Endothelial cell of umbilical vein (primary cell): ENCODE measurements at regions not wholly inside any gene's neighbourhood (a gene's known extent, or its start where the extent isn't known, plus 50 kb on each side); places are given as distances from the start of the nearest gene placed in this dataset.

ENCODE experiments used
- CTCF ChIP-seq, 2 donors: IDR thresholded peaks; 1 replicate in 1 of 2; 2 replicates in 1 of 2; pipeline ENCODE4 v1.5.1; 2011; ENCODE audit warnings: low read length in 2 of 2, mild to moderate bottlenecking in 2 of 2, moderate library complexity in 2 of 2, control low read depth in 1 of 2, inconsistent platforms in 1 of 2, low read depth in 1 of 2; ENCODE audit not compliant: insufficient read depth in 1 of 2; ENCODE audit errors: extremely low read depth in 1 of 2
- EZH2 ChIP-seq: IDR thresholded peaks from 2 replicates; pipeline ENCODE4 v1.6.1; 2012; ENCODE audit warnings: borderline replicate concordance, low read depth, mild to moderate bottlenecking, moderate library complexity, low read length, inconsistent platforms; ENCODE audit not compliant: severe bottlenecking
- FOS ChIP-seq: IDR thresholded peaks from 2 replicates; pipeline ENCODE4 v1.6.1; 2011; ENCODE audit warnings: mild to moderate bottlenecking, low read length, moderate library complexity, borderline replicate concordance; ENCODE audit not compliant: insufficient read depth
- JUN ChIP-seq: IDR thresholded peaks from 2 replicates; pipeline ENCODE4 v1.6.1; 2011; ENCODE audit warnings: borderline replicate concordance, low read depth; ENCODE audit not compliant: insufficient read length, insufficient read depth
- MAX ChIP-seq: IDR thresholded peaks from 2 replicates; pipeline ENCODE4 v1.6.1; 2011; ENCODE audit not compliant: insufficient read depth, insufficient read length
- MYC ChIP-seq: IDR thresholded peaks from one replicate; pipeline ENCODE4 v1.6.1; 2011; ENCODE audit warnings: mild to moderate bottlenecking, low read depth, low read length
- POLR2A ChIP-seq: IDR thresholded peaks from 2 replicates; pipeline ENCODE4 v1.6.1; 2012; ENCODE audit warnings: low read depth, mild to moderate bottlenecking, control low read depth, low read length
- POLR2AphosphoS5 ChIP-seq: IDR thresholded peaks from 2 replicates; pipeline ENCODE4 v1.6.1; 2012; ENCODE audit warnings: low read depth, mild to moderate bottlenecking, control low read depth, low read length, moderate library complexity; ENCODE audit not compliant: insufficient read depth

GRCh38 chr1:213745451-213745850 lies 242.3 kb upstream of the PROX1 start:
- TF ChIP-seq EZH2 (no peak), CTCF (IDR thresholded peaks at IDR 0.05; ENCODE audit: extremely low read depth in 1 of 2, insufficient read depth in 1 of 2, low read depth in 1 of 2, low read length in 2 of 2) (no peak), JUN (no peak), POLR2A (no peak), POLR2AphosphoS5 (no peak), MAX (no peak), FOS (no peak), MYC (no peak)
